NCI-H748 (cell line): ENCODE measurements at regions not wholly inside any gene's neighbourhood (a gene's known extent, or its start where the extent isn't known, plus 50 kb on each side); places are given as distances from the start of the nearest gene placed in this dataset.

ENCODE experiments used
- DNase-seq: peaks from one replicate; lab custom pipeline; 2025; ENCODE audit not compliant: unreplicated experiment; lab: John Stamatoyannopoulos, UW

DNA sequence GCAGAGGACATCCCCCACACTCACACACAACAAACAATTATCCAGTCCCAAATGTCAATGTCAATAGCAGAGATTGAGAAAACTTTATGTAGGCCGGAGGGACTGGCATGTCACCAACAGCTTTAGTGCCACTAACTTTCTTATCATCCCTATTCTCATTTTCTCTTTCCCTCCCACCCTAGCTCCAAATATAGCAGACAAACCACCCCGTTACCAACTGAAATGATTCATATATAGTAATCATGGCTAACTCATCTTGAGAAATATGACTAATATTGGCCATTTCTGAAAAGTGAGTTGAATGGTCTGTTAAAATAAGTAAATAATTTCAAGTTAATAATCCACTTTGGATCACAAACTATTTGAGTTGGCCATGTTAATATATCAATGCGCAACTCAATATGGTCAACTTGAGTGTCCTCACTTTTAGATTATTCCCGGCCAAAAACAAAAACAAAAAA lies 242.1 kb upstream of the RND3 start:
- no peak for DNase-seq

DNA sequence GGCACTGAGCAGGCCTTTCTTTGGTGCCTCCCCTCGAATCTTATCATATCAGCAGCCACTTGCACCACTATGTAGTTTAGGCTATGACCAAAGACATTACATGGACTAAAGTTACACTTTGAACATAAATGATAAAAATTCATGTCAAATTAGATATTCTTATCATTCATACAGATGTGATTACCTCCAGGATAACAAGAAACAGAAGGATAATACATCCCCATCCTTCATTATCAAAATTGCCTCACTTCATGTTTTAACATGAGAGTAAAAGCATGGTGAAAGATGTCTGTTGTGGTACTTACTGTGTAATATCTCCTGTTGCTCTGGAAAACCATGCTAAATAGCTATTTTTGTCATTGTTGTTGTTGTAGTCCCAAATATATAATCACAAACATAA lies 230.8 kb upstream of the RND3 start:
- no peak for DNase-seq

DNA sequence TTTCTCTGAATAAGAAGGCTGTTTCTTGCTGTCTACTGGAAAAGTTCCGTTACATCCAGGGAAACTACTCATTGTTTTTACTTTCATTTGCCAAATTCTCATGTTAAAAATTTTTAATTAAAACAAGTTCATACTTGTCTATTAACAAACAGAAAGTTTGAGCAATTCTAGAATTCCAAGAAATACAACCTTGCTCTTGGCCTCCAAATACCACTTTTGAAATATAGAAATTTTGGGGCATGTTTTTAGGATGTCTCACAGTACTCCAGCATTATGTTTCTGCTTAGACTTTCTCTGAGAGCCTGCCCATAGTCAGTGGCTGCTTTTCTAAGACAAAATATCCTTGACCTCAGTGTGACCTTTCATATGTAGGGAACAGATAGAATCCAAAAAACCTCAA lies 228.7 kb upstream of the RND3 start:
- no peak for DNase-seq

DNA sequence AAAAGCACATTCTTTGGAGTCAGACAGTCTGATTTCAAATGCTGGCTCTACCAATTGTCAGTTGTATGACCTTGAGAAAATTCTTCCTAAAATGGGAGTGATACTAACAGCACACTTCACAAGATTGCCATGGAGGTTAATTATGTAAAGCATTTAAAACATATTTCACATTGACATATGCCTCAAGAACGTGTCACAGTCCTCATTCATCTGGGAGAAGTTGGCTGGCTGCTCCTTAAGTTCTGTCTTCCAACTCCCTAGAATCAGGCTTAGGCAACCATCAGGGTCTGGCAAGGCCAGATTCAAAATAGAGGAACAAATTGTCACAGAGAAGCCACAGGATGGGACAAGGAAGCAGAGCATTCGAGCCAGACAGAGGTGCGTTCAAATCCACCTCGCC lies 228.0 kb upstream of the RND3 start:
- no peak for DNase-seq

GRCh38 chr2:150710916-150711315 lies 223.4 kb upstream of the RND3 start:
- peak; percentile 90 for DNase-seq

DNA sequence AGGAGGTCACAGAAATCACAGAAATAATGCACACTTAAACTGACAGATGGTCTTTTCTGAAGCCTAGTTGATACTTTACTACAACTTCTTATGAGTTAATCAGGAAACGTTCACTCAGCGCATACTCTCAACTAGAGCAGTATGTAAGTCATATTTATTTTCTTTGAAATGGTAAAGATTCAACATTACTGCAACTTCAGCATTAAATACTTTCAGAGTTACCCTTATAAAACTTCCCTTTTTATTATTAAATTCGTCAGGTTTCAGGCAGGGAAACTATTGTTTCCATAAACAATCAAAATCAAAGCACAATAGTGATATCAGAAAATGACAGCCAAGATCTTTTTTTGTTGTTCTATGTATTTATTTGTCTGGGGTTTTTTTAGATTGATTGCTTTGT lies 222.6 kb upstream of the RND3 start:
- no peak for DNase-seq

DNA sequence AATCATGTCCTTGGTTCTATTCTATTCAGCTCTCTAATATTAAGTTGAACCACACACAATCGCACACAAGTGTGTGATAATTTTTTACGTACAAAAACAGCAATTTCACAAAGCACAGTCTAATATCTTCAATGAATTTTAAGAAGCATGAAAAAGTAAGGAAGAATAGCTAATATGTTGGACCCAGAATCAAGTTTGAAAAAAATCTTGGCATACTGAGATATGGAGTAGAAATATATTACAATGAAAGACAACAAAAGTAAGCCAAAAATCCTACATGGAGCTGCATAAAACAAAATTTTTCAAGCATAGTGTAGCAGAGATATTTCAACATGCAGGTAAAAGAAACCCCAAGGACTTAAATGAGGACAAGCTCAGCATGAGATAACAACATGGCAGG lies 219.1 kb upstream of the RND3 start:
- no peak for DNase-seq

DNA sequence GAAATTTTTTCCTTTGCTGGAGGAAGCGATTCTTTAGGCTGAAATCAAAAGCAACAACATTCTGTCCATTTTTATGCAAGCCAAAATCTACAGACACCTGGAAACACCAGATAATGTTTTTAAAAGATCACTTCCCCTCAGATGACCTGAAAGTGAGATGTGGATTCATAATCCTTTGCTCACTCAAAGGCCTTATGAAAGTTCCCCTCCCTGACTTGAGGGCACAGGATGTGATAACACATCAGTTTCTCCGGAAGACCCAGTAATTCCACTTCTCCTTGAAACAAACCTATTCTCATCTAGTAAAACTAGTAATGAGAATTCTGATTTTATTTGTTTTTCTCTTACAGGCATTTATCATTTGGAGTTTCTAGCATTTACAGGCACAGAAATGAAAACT lies 218.3 kb upstream of the RND3 start:
- DNase-seq = no peak

- DNase-seq = peak; percentile 22
Measured at GRCh38 chr2:150705357-150705756, 217.9 kb upstream of the RND3 start.

GRCh38 chr2:150702791-150703190 lies 215.3 kb upstream of the RND3 start:
- peak; percentile 17 for DNase-seq

GRCh38 chr2:150700666-150701580 lies 213.5 kb upstream of the RND3 start:
- no peak for DNase-seq

GRCh38 chr2:150699218-150699617 lies 211.8 kb upstream of the RND3 start:
- DNase-seq = no peak

GRCh38 chr2:150698016-150698661 lies 210.7 kb upstream of the RND3 start:
- DNase-seq = no peak

DNA sequence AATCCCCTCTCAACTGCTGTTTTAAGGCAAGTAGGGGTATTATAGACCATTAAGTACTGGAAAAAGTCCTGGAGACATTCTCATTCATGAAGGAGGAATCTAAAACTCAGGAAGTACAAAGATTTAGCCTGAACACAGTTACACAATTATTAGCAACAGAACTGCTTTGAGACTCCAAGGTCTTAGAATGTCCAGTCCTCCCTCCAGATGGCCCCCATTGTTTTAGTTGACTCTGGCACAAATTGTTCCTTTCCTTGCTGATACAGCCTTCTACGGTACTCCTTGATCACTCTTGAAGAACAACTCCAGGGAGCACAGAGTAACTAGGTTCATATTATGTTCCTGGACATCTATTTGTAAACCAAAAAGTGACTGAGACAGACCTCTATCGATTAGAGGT lies 210.1 kb upstream of the RND3 start:
- DNase-seq = no peak

GRCh38 chr2:150695451-150696135 lies 208.1 kb upstream of the RND3 start:
- no peak for DNase-seq

GRCh38 chr2:150693556-150693955 lies 206.1 kb upstream of the RND3 start:
- no peak for DNase-seq

GRCh38 chr2:150690870-150691269 lies 203.4 kb upstream of the RND3 start:
- DNase-seq = no peak

- no peak for DNase-seq
Measured at GRCh38 chr2:150690261-150690660, 202.8 kb upstream of the RND3 start.

DNA sequence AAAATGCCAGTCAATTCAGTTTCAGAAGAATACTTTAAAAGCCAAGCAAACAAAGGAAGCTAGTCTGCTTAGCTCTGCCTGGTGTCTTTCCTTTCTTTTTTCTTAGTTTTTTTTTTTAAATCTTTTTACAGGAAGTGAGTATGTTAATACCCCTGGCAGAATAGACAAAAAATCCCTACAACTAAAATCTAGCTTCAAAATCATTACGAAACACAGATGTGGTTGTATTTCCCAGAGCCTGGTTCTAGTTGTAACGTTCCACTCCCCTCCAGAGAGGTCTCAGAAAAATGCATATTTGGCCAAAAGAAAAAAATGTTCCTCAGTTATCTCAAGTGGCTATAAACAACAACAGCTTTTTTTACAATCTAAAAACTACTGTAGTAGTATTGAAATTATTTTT lies 202.1 kb upstream of the RND3 start:
- no peak for DNase-seq

- no peak for DNase-seq
Measured at GRCh38 chr2:150688016-150688415, 200.5 kb upstream of the RND3 start.

- DNase-seq = no peak
Measured at GRCh38 chr2:150686391-150686790, 198.9 kb upstream of the RND3 start.
